ENCODE measurements at regions not wholly inside any gene's neighbourhood (a gene's known extent, or its start where the extent isn't known, plus 50 kb on each side); places are given as distances from the start of the nearest gene placed in this dataset.
"Not testable (repeated sequence)": the region's sequence is repeated elsewhere in the genome, so short reads cannot be mapped to it uniquely, and the experiment has no call there.

GRCh38 chr10:6984016-6984415, 403.9 kb upstream of the PRKCQ start:
- TF ChIP-seq CTCF (IDR thresholded peaks at IDR 0.05); POLR2A (IDR thresholded peaks at IDR 0.05); POLR2AphosphoS5 (IDR thresholded peaks at IDR 0.05; ENCODE audit: insufficient read depth in 1 of 2, low read depth in 1 of 2): not testable (repeated sequence)

All from vagina (tissue), 2 donors.